ENCODE measurements at regions not wholly inside any gene's neighbourhood (a gene's known extent, or its start where the extent isn't known, plus 50 kb on each side); places are given as distances from the start of the nearest gene placed in this dataset.
A peak's percentile ranks its signal among the peaks of the same experiment; 100 is the strongest.
"Not testable (repeated sequence)": the region's sequence is repeated elsewhere in the genome, so short reads cannot be mapped to it uniquely, and the experiment has no call there.

- Histone ChIP-seq H3K4me3 (no peak overlapping the region), H3K27ac (no peak overlapping the region)
Measured at GRCh38 chr9:86997156-86997555, 49.9 kb upstream of the GAS1 start.

- Histone ChIP-seq H3K27ac (no peak overlapping the region), H3K4me3 (no peak overlapping the region)
Measured at GRCh38 chr9:86997951-86998350, 50.6 kb upstream of the GAS1 start.

- no peak overlapping the region for H3K4me3 ChIP-seq
- H3K27ac ChIP-seq = no peak overlapping the region
Measured at GRCh38 chr9:87002517-87002916, 55.2 kb upstream of the GAS1 start.

- Histone ChIP-seq H3K27ac (no peak overlapping the region), H3K4me3 (no peak overlapping the region)
Measured at GRCh38 chr9:87004016-87004415, 56.7 kb upstream of the GAS1 start.

- H3K4me3 ChIP-seq = no peak overlapping the region
- peak overlapping the region in 14 of 21 experiments; percentile 7 to 73 (median 51) for H3K27ac ChIP-seq
Measured at GRCh38 chr9:87006956-87007355, 59.6 kb upstream of the GAS1 start.

- Histone ChIP-seq H3K4me3 (no peak overlapping the region), H3K27ac (peak overlapping the region in 16 of 21 experiments; percentile 10 to 77 (median 50))
Measured at GRCh38 chr9:87007711-87008366, 60.5 kb upstream of the GAS1 start.

GRCh38 chr9:87008667-87009066, 61.4 kb upstream of the GAS1 start:
- no peak overlapping the region for H3K4me3 ChIP-seq
- H3K27ac ChIP-seq = peak overlapping the region in 12 of 21 experiments; percentile 3 to 77 (median 32)

GRCh38 chr9:87010626-87011025, 63.3 kb upstream of the GAS1 start:
- no peak overlapping the region for H3K27ac ChIP-seq
- no peak overlapping the region for H3K4me3 ChIP-seq

GRCh38 chr9:87011551-87011950, 64.2 kb upstream of the GAS1 start:
- Histone ChIP-seq H3K4me3 (no peak overlapping the region), H3K27ac (no peak overlapping the region)

- Histone ChIP-seq H3K4me3 (no peak overlapping the region), H3K27ac (no peak overlapping the region)
Measured at GRCh38 chr9:87013490-87013889, 66.2 kb upstream of the GAS1 start.

GRCh38 chr9:87014436-87014835, 67.1 kb upstream of the GAS1 start:
- no peak overlapping the region for H3K4me3 ChIP-seq
- no peak overlapping the region for H3K27ac ChIP-seq

GRCh38 chr9:87016681-87017080, 69.4 kb upstream of the GAS1 start:
- Histone ChIP-seq H3K4me3 (no peak overlapping the region), H3K27ac (no peak overlapping the region)

GRCh38 chr9:87020169-87020950, 73.1 kb upstream of the GAS1 start:
- Histone ChIP-seq H3K4me3 (no peak overlapping the region), H3K27ac (peak overlapping the region in 1 of 21 experiments; percentile 18)

GRCh38 chr9:87022178-87022577, 74.9 kb upstream of the GAS1 start:
- H3K27ac ChIP-seq = no peak overlapping the region

GRCh38 chr9:87026204-87026603, 78.9 kb upstream of the GAS1 start:
- no peak overlapping the region for H3K4me3 ChIP-seq

More at GRCh38 chr9:87022178-87022577, 74.9 kb upstream of the GAS1 start:
- no peak overlapping the region for H3K4me3 ChIP-seq

GRCh38 chr9:87028836-87029235, 81.5 kb upstream of the GAS1 start:
- H3K27ac ChIP-seq, H3K4me3 ChIP-seq: not testable (repeated sequence)

More at GRCh38 chr9:87026204-87026603, 78.9 kb upstream of the GAS1 start:
- H3K27ac ChIP-seq = no peak overlapping the region

- Histone ChIP-seq H3K27ac (no peak overlapping the region), H3K4me3 (no peak overlapping the region)
Measured at GRCh38 chr9:87029905-87030304, 82.6 kb upstream of the GAS1 start.

- Histone ChIP-seq H3K4me3 (no peak overlapping the region), H3K27ac (peak overlapping the region in 11 of 21 experiments; percentile 6 to 71 (median 33))
Measured at GRCh38 chr9:87034841-87035240, 87.5 kb upstream of the GAS1 start.

- H3K27ac ChIP-seq = peak overlapping the region in 3 of 21 experiments; percentile 1 to 10 (median 5)
- no peak overlapping the region for H3K4me3 ChIP-seq
Measured at GRCh38 chr9:87035879-87036278, 88.6 kb upstream of the GAS1 start.

GRCh38 chr9:87036506-87036905, 89.2 kb upstream of the GAS1 start:
- H3K27ac ChIP-seq = peak overlapping the region in 1 of 21 experiments; percentile 10
- H3K4me3 ChIP-seq = no peak overlapping the region

GRCh38 chr9:87039809-87040392, 92.6 kb upstream of the GAS1 start:
- Histone ChIP-seq H3K4me3 (no peak overlapping the region), H3K27ac (no peak overlapping the region)
